ENCODE measurements at regions not wholly inside any gene's neighbourhood (a gene's known extent, or its start where the extent isn't known, plus 50 kb on each side); places are given as distances from the start of the nearest gene placed in this dataset.
"Not testable (repeated sequence)": the region's sequence is repeated elsewhere in the genome, so short reads cannot be mapped to it uniquely, and the experiment has no call there.

DNA sequence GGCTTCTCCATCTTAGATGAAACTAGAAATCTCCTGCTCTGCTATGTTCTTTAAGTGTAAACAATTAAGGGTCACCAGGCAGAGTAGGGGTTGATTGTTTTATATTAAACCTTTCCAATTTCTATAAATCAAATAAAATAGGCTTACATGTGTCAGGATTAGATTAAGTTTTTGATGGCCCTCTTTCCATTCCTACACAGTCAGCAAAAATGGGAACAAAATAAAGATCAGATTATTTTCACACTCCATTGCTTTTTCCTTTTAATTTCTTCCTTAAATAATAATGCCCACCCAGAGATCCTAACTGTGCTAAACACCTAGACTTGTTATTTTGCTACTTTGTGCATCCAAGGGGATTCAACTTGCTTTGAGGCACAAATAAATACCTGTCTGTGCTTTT is 381.4 kb upstream of the MAGEB16 start:
- no peak for DNase-seq

DNA sequence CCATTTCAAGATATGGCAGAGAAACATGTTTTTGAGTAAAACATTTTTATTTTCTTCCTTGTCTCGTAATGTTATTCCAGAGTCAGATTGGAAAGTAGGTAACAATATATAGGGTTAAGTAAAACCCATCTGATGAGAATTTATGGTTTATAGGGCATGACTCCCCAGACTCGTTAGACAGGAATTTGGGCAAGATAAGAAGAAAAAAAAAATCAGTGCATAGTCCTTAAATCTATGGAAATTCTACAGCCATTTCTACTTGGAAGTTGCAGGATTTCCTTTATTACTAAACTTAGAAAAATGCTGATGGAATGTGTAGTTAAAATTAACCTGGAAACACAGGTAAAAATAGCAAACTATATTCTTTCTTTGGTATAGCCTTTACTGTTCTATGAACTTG is 366.1 kb upstream of the MAGEB16 start:
- no peak for DNase-seq

DNA sequence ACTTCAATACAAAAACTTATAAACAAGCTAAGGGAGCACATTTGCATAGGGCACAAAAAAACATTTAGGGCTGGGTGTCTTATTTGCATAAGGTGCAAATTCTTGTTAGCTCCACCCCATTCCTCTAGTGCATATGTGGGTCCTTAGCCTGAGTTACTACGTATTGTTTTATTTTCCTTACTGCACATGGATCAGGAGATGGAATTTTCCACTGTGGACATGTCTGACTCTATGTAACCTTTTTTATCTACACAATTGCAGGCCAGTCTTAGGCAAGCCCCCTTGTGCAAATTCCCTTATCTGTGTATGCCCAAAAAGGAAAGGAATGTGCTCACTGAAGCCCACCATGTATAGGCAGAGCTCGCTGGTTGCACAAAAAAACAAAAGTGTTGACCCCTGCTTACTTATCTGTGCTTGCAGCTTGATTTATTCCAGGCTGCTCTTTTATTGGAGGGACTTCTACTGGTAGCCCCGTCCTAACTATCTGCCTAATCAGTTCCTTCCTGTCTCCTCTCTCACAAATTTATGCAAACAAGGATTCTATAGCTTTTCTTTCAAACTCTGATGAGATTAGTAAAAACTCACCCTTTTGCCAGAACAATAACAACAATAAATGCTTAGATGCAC is 359.0 kb upstream of the MAGEB16 start:
- no peak for DNase-seq

DNA sequence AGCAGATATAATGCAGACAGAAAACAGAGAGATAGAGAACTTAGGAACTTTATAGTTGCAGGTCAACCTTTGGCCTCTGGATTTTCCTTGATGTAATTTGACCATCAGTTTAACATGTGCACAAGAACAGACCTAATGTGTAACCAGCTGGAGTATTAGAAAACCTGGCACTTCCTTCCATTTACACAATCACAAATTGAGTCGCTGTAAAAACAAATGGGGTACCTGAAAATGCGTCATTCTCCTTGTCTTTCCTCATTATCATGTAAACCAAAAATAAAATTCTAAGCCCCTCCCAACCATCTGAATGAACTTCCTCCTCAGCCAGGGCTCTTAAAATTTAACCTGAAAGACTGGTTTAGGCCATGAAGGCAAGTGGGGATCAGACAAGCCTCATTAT is 358.4 kb upstream of the MAGEB16 start:
- DNase-seq: no peak

DNA sequence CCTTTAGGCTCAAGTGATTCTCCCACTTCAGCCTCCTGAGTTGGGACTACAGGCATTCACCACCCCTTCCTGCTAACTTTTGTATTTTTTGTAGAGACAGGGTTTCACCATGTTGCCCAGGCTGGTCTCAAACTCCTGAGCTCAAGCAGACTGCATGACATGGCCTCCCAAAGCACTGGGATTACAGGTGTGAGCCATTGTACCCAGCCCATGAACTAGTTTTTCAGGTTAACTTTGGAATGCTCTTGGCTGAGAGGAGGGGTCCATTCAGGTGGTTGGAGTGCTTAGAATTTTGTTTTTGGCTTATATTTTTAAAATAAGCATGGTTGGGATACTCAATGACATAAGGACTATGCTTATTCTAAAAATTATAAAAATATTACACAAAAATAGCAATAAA is 355.7 kb upstream of the MAGEB16 start:
- DNase-seq: no peak

DNA sequence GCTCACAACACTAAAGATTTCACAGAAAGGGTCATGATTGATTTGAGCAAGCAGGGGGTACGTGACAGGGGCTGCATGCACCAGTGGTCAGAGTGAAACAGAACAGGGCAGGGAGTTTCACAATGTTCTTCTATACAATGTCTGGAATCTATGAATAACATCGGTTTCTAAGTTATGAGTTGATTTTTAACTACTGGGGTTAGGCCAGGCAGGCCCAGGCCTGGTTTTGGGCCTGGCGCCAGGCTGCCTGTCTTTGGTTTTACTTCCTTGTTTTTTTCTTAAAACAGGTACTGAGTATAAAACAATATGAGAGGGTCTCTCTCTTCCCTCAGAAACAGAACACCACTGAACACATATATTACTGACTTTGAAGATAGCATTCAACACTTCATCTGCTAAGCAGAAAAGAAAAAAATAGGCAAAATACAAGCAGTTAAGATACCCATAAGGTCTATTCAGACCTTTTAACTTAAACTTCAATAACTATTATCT is 355.0 kb upstream of the MAGEB16 start:
- DNase-seq: not testable (repeated sequence)

DNA sequence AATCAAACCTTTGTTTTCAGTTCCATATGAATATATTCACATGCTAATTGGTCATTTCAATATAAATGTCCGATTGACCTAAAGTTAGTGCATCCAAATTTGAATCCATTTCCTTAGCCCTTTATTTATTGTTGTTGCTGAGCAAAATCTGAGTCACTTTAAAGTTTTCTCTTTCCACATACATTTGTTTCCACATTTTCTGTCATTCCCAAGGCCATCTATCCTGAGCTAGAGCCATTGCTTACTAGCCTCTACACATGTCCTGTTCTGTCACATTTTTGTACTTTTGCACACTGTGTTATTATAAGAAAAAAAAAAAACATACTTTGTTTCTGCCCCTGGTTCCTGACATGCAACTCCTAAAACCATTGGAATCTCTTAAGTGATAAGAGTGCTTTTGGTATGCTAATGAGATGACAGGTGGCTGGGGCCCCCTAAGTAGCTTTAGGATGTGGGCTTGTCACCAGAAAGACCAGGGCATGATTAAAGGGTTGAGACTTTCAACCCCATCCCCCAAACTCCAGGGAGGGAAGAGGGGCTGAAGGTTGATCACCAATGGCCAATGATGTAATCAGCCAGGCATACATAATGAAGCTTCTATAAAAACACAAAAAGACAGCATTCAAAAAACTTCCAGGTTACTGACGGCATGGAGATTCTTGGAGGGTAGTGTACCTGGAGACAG is 353.3 kb upstream of the MAGEB16 start:
- DNase-seq: no peak

DNA sequence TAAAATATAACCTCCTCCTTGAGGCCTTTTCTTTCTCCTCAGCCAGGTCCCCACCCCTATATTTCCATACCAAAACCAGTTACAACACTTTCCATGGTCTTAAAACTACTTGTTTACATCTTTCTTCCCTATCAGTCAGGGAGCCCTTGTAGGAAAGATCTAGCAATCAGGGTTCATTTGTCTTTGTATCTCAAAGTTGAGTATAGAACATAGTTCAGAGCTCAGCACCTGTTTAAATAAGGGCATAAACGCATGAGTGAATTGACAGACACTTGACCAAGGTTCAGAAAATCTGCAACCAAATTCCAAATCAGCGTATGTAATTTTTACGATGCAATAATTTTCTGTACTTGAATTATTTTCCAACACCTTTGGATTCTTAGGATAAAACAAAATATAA is 352.2 kb upstream of the MAGEB16 start:
- DNase-seq: no peak

DNA sequence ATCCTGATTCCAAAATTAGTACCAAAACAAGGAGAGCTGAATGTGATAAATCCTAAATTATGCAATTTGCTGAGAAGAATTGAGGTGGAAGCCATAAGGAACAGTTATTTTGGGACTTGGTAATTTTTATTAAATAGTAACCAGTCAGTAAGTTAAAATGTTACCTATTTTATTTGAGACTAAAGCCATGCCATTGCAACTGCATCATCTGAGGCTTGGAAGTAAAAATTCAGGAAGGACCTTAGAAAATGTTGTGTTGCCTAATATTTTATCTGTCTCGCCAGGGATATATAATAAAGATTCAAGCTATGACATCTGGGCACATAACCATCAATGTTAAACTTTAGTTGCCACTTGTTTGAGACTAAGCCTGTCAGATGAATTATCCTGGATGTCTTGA is 341.3 kb upstream of the MAGEB16 start:
- no peak for DNase-seq

DNA sequence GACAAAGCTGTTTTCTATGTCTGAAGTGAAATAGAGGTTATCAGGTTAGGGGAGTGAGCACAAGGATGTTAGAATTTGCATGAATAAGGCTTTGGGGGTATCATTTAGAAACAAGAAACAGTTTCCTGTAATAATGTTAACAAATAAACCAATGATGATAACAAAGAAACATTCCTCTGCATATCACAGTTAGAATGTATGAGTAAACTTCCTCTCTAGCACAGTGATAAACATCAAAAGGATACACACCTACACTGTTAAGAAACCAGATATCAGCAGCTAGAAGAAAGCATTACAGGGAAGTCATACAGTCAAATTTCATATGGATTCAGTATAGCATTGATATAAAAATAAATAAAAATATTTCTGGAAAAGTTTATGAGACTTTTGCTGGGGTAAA is 340.0 kb upstream of the MAGEB16 start:
- no peak for DNase-seq

DNA sequence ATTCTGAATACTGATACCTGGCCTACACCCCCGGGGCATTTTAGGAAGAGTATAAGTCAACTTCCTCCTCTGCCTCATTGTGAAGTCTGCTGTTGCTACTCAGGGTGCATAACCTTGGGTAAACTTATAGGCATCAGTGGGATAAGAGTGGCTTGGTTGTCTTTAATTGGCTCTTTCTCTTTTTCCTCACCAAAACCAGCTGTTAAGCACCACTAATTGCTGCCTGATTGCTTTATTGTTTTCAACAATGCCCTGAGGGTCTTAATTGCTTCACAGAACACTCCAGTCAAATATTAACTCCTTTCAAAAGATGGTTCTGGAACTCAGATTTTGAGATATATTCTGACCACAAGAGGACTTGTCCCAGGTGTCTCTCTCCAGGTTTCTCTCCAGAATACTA is 337.0 kb upstream of the MAGEB16 start:
- no peak for DNase-seq

DNA sequence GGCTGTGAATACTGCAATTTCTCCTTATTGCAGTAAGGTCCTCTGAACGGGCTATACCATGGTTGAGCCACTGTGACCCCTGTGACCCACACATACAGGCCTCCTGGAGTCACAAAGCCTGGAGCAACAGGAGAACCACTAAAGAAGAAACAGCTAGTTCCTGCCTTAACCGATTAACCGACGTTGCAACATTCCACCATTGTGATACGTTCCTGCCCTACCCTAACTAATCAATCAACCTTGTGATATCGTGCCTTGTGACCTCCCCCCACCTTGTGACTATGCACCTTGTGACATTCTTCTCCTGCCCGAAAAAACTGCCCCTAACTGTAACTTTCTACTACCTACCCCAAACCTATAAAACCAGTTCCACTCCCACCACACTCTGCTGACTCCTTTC is 301.5 kb upstream of the MAGEB16 start:
- not testable (repeated sequence) for DNase-seq

DNA sequence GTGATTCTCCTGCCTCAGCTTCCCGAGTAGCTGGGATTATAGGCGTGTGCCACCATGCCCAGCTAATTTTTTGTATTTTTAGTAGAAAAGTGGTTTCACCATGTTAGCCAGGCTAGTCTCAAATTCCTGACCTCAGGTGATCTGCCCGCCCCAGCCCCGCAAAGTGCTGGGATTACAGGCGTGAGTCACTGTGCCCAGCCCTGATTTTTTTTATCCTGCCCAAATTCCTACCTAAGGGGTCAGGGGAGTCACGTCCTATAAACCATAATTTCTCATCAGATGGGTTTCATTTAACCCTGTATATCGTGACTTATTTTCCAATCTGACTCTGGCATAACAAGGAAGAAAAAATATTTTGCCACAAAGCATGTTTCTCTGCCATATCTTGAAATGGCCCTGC is 300.7 kb upstream of the MAGEB16 start:
- not testable (repeated sequence) for DNase-seq

DNA sequence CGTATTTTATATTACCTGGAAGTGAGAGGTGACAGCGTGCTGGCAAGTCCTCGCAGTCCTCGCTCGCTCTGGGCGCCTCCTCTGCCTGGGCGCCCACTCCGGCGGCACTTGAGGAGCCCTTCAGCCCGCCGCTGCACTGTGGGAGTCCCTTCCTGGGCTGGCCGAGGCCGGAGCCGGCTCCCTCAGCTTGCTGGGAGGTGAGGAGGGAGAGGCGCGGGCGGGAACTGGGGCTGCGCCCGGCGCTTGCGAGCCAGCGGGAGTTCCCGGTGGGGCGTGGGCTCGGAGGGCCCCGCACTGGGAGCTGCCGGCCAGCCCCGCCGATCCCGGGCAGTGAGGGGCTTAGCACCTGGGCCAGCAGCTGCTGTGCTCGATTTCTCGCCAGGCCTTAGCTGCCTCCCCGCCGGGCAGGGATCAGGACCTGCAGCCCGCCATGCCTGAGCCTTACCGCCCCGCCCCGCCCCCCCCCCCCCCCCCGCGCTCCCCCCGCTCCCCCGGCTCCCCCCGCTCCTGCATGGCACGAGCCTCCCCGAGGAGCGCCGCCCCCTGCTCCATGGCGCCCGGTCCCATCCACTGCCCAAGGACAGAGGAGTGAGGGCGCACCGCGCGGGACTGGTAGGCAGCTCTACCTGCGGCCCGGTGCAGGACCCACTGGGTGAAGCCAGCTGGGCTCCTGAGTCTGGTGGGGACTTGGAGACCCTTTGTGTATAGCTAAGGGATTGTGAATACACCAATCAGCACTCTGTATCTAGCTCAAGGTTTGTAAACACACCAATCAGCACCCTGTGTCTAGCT is 298.9 kb upstream of the MAGEB16 start:
- no peak for DNase-seq

DNA sequence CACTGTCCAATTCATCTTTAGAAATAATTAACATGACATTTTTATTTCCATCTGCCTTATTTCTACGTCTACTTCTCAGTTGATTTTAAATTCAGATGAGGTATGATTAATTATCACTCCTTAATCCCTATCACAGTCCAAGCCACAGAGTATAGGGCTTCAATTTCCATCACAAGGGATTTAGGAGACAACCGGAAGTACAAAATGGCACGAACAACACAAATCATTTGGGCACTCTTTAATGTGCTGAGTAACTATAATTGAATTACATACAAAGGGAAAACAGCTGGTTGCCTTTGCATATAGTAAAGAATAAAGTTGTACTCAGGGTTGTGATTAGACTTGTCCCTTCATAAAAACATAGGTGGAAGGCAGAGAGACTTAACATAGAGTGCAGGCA is 290.4 kb upstream of the MAGEB16 start:
- DNase-seq: no peak

DNA sequence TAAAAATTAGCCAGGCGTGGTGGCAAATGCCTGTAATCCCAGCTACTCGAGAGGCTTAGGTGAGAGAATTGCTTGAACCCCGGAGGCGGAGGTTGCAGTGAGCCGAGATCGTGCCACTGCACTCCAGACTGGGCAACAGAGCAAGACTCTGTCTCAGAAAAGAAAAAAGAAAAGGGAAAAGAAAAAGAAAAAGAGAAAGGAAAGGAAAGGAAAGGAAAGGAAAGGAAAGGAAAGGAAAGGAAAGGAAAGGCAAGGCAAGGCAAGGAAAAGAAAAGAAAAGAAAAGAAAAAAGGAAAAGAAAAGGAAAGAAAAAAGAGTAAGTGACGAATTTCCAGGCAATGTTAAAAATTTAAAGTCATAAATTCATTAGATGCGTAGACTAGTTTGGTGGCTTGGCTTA is 250.1 kb upstream of the MAGEB16 start:
- DNase-seq: not testable (repeated sequence)

DNA sequence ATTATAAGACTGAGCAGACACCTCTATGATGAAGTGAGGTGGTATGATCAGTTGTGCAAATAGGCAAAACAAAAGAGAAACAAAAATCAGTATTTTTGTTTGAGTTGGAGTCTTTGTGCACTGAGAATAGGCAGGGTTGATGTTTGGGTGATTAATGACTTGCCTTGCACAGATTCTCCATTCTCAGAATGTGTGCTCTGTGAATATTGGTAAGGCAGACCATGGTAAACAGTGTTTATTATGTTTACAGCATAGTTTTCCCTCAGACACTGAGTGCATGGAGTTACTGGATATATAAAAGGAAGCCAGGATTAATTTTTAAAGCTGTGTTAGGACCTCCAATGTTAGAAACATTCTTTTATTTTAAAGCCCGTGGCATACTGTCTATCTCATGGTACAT is 240.2 kb upstream of the MAGEB16 start:
- DNase-seq: no peak

DNA sequence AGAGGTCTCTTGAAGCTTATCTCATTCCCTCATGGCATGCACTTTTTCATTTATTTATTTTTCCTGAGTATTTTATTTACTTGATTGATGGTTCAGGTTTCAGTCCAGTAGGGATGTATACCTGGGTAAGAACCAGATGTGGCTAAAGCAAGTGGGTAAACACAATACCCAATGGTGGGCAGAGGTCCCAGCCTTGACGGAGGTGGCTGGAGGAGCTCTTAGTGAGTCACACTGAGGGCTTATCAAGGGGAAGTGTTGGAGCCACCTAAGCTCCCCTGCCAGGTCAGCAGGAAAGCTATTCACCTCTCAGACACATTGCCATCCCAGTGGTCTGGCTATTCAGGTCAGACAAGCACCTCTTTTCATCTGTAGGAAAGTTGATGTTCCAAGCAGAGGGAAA is 236.2 kb upstream of the MAGEB16 start:
- no peak for DNase-seq

DNA sequence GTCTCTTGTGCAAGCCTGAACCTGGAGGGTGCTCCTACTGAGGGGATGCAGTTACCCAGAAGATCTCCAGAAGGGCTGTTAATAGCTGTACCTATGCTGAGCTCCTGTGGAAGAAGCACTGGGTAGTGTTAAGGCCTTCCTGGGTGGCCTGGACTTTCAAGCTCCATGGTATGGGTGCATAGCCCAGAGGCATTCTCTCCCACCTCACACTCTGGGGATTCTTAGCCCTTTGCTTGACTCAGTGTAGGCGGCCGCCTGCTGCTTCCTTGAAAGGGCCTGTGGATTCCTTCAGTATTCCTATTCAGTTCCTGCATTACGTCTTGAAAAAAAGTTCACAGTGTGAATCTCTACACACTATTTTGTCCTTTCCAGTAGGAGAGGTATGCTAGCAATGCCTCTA is 235.7 kb upstream of the MAGEB16 start:
- DNase-seq: no peak

DNA sequence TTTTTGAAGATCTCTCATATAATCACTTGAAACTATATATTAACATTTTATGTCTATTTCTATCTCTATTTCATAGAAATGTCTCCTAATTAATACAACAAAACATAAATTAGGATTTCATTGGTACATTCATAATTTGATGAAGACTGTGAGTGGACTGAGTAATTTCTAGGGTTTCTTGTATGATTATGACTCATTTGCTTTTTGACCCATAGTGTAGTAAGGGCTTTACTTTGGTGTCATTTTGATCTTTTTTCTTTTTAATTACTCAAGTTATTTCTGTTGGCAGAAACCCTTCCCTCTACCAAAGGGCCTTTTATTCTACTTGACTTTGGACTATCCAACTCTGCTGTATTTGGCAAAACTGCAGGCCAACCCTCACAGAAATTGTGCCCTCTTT is 207.9 kb upstream of the MAGEB16 start:
- no peak for DNase-seq

DNA sequence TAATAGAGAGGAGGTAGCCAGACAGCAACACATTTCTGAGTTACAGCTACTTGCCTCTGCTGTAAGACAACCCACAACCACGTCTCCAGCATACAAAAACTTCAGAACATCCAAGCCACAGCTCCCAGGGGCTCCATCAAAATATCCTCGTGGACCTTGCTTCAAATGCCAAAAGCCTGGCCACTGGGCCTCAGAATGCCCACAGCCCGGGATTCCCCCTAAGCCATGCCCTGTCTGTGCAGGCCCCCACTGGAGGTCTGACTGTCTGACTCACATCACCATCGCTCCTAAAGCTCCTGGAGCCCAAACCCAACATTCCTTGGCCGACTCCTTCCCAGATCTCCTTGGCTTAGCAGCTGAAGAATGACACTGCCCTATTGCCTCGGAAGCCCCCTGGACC is 186.6 kb upstream of the MAGEB16 start:
- not testable (repeated sequence) for DNase-seq

DNA sequence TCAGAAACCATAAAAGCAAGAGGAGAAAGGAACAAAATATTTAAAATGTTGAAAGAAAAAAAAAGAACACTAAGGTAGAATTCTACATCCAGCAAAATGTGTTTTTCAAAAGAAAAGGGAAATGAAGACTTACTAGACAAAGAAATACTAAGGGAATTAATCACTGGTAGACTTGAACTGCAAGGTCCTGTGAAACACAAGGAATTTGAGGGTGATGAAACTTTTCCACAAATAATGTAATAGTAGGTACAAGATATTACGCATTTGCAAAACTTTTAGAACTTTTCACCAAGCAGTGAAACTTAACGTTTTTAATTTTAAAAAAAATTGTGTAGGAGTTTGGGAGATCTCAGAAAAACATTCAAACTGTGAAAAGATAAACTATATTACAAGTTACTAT is 180.3 kb upstream of the MAGEB16 start:
- no peak for DNase-seq

DNA sequence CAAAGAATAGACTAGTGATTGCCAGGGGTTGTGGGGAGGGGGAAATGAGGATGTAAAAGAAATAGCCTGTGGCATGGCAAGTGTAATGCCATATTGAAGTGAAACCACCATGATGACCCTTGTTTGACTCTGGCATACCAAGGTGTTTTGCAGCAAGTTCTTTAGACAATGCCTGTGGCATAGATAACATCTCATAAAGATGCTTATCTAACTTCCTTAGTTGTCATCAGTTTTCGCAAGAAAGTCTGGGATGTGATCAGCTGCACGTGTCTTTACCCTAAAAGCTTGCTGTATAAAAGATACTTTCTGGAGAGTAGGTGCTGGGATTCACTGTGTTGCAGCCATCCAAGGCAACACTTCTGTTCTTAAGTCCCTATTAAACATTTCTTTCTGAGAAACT is 176.1 kb upstream of the MAGEB16 start:
- DNase-seq: no peak

DNA sequence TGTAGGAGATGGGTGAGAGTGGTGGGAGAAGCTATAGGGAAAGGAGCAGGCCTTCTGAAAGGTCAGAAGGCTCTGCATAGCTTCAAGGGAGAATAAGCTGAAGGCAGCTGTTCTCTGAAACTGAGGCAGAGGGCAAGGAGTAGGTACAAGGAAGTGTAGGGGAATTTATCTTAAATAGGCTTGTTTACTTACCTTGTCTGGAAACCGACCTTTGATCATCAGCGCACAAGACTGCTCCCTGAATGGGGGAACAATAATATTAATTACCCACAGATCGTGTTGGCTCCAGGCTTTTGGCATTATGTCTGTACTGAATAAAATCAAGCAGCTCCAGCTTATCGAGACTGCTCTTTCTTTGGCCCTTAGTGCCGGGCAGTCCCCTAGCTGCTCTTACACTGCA is 175.5 kb upstream of the MAGEB16 start:
- no peak for DNase-seq

Data from NCI-H524 treated with DMSO at 0.1 percent for 48 hours (cell line).